Caco-2 (cell line): ENCODE measurements at regions not wholly inside any gene's neighbourhood (a gene's known extent, or its start where the extent isn't known, plus 50 kb on each side); places are given as distances from the start of the nearest gene placed in this dataset.
A peak's percentile ranks its signal among the peaks of the same experiment; 100 is the strongest.

Source experiments
- BruUV-seq: library from RNA; stranded (reverse); fragments of 400-500 nt; replicated peaks from 2 replicates; lab custom pipeline; 2021; lab: Mats Ljungman, UMichigan
- CTCF ChIA-PET: fragments of 300-600 bp; sonication (Branson Sonifier 250); formaldehyde crosslinking; loops from one replicate; lab custom pipeline; 2022; ENCODE audit warnings: antibody characterized with exemption; lab: Charles Lee
- POLR2A ChIA-PET: fragments of 300-600 bp; sonication (Branson Sonifier 250); formaldehyde crosslinking; loops from one replicate; lab custom pipeline; 2022; ENCODE audit warnings: antibody characterized with exemption; lab: Charles Lee
- DNase-seq, 2 experiments: peaks; one replicate each; pipeline versions ENCODE4 v3.0.0 to v3.0.0-alpha.2; 2020 to 2022
- H3K27me3 ChIP-seq: replicated peaks from 2 replicates; pipeline ENCODE4 v1.6.0; 2011; ENCODE audit warnings: low read length; ENCODE audit not compliant: control insufficient read depth, insufficient read depth
- H3K36me3 ChIP-seq: 2 replicates; pipeline ENCODE4 v1.5.1; 2011; ENCODE audit warnings: low read length; ENCODE audit not compliant: control insufficient read depth, insufficient read depth
- H3K4me1 ChIP-seq: fragments of 250-450 bp; sonication (Bioruptor Pico); 2 replicates; pipeline ENCODE4 v1.5.1; 2020; ENCODE audit warnings: mild to moderate bottlenecking
- H3K4me3 ChIP-seq: 2 replicates; pipeline ENCODE4 v1.5.1; 2011; ENCODE audit warnings: low read depth, mild to moderate bottlenecking, control low read depth, low read length
- H3K9me3 ChIP-seq: fragments of 250-450 bp; sonication (Bioruptor Pico); 2 replicates; pipeline ENCODE4 v1.5.1; 2020; ENCODE audit warnings: mild to moderate bottlenecking, moderate library complexity
- H3K27ac Mint-ChIP-seq: one replicate; pipeline ENCODE4 v1.8.0; 2022; ENCODE audit warnings: mixed read lengths; ENCODE audit not compliant: unreplicated experiment
- H3K27me3 Mint-ChIP-seq: one replicate; pipeline ENCODE4 v1.8.0; 2022; ENCODE audit warnings: mixed read lengths; ENCODE audit not compliant: insufficient read depth, unreplicated experiment
- H3K36me3 Mint-ChIP-seq: one replicate; pipeline ENCODE4 v1.8.0; 2022; ENCODE audit warnings: mild to moderate bottlenecking, mixed read lengths; ENCODE audit not compliant: insufficient read depth, unreplicated experiment
- H3K4me1 Mint-ChIP-seq: one replicate; pipeline ENCODE4 v1.8.0; 2022; ENCODE audit warnings: low read depth, mixed read lengths; ENCODE audit not compliant: unreplicated experiment
- H3K4me3 Mint-ChIP-seq: one replicate; pipeline ENCODE4 v1.8.0; 2022; ENCODE audit warnings: mild to moderate bottlenecking, moderate library complexity, mixed read lengths; ENCODE audit not compliant: unreplicated experiment
- H3K9me3 Mint-ChIP-seq: one replicate; pipeline ENCODE4 v1.8.0; 2022; ENCODE audit warnings: mixed read lengths; ENCODE audit not compliant: unreplicated experiment
- CTCF ChIP-seq, 2 experiments: fragments of 200-600 bp in 1 of 2; IDR thresholded peaks; 1 replicate in 1 of 2; 2 replicates in 1 of 2; pipeline versions ENCODE4 v1.5.1 to v1.8.0; 2011 to 2022; ENCODE audit warnings: antibody characterized with exemption in 1 of 2, control low read depth in 1 of 2, inconsistent platforms in 1 of 2, low read depth in 1 of 2, low read length in 1 of 2, mild to moderate bottlenecking in 1 of 2, moderate library complexity in 1 of 2; ENCODE audit not compliant: insufficient read depth in 1 of 2, severe bottlenecking in 1 of 2, unreplicated experiment in 1 of 2
- intact Hi-C: fragments of 100-400 bp; cut with micrococcal nuclease; formaldehyde crosslinking; loops from one replicate; pipeline ENCODE4 v1.10.0; 2022; ENCODE audit not compliant: unreplicated experiment

- intact Hi-C loops = no loop called here
Measured at GRCh38 chr4:188450571-188450970, 311.3 kb downstream of the TRIML1 start.

GRCh38 chr4:188452097-188452496, 312.9 kb downstream of the TRIML1 start:
- Mint-ChIP-seq H3K36me3 (no peaks in the 10 kb centered on the region), H3K27me3 (no peaks in the 10 kb centered on the region), H3K4me1 (peaks cover 7% of the 10 kb centered on the region), H3K9me3 (no peaks in the 10 kb centered on the region), H3K27ac (peak overlapping the region; percentile 34), H3K4me3 (no peak overlapping the region)
- Histone ChIP-seq H3K36me3 (no peaks in the 10 kb centered on the region), H3K9me3 (no peaks in the 10 kb centered on the region), H3K4me1 (no peaks in the 10 kb centered on the region), H3K4me3 (no peak overlapping the region), H3K27me3 (no peaks in the 10 kb centered on the region)
- DNase-seq = no peak
- BruUV-seq = no TSS peak
- no peak for TF ChIP-seq CTCF (IDR thresholded peaks at IDR 0.05; ENCODE audit: insufficient read depth in 1 of 2, low read depth in 1 of 2, low read length in 1 of 2, severe bottlenecking in 1 of 2, unreplicated experiment in 1 of 2)
- intact Hi-C loops = no loop called here
- POLR2A ChIA-PET = no interaction called here
- CTCF ChIA-PET = no interaction called here

More at GRCh38 chr4:188450571-188450970, 311.3 kb downstream of the TRIML1 start:
- H3K27me3 ChIP-seq = no peaks in the 10 kb centered on the region
- no peak for TF ChIP-seq CTCF (IDR thresholded peaks at IDR 0.05; ENCODE audit: insufficient read depth in 1 of 2, low read depth in 1 of 2, low read length in 1 of 2, severe bottlenecking in 1 of 2, unreplicated experiment in 1 of 2)
- H3K9me3 ChIP-seq = no peaks in the 10 kb centered on the region
- CTCF ChIA-PET = no interaction called here
- POLR2A ChIA-PET = no interaction called here
- Mint-ChIP-seq H3K4me3 (no peak overlapping the region), H3K9me3 (no peaks in the 10 kb centered on the region), H3K27ac (no peak overlapping the region), H3K36me3 (no peaks in the 10 kb centered on the region), H3K27me3 (no peaks in the 10 kb centered on the region), H3K4me1 (peaks cover 7% of the 10 kb centered on the region)
- no peak overlapping the region for H3K4me3 ChIP-seq
- H3K4me1 ChIP-seq = no peaks in the 10 kb centered on the region
- DNase-seq = no peak
- BruUV-seq = no TSS peak
- H3K36me3 ChIP-seq = no peaks in the 10 kb centered on the region

- H3K4me1 Mint-ChIP-seq = peaks cover 7% of the 10 kb centered on the region
- CTCF ChIA-PET = no interaction called here
- no peaks in the 10 kb centered on the region for H3K27me3 Mint-ChIP-seq
Measured at GRCh38 chr4:188454575-188454974, 315.3 kb downstream of the TRIML1 start.

More at GRCh38 chr4:188454575-188454974, 315.3 kb downstream of the TRIML1 start:
- Mint-ChIP-seq H3K4me3 (no peak overlapping the region), H3K9me3 (no peaks in the 10 kb centered on the region), H3K27ac (no peak overlapping the region), H3K36me3 (no peaks in the 10 kb centered on the region)
- TF ChIP-seq CTCF (IDR thresholded peaks at IDR 0.05; ENCODE audit: insufficient read depth in 1 of 2, low read depth in 1 of 2, low read length in 1 of 2, severe bottlenecking in 1 of 2, unreplicated experiment in 1 of 2) = no peak
- Histone ChIP-seq H3K27me3 (no peaks in the 10 kb centered on the region), H3K4me1 (no peaks in the 10 kb centered on the region), H3K4me3 (no peak overlapping the region), H3K36me3 (no peaks in the 10 kb centered on the region), H3K9me3 (no peaks in the 10 kb centered on the region)
- intact Hi-C loops = no loop called here
- no TSS peak for BruUV-seq
- POLR2A ChIA-PET = no interaction called here
- no peak for DNase-seq
